ENCODE measurements at regions not wholly inside any gene's neighbourhood (a gene's known extent, or its start where the extent isn't known, plus 50 kb on each side); places are given as distances from the start of the nearest gene placed in this dataset.

DNA sequence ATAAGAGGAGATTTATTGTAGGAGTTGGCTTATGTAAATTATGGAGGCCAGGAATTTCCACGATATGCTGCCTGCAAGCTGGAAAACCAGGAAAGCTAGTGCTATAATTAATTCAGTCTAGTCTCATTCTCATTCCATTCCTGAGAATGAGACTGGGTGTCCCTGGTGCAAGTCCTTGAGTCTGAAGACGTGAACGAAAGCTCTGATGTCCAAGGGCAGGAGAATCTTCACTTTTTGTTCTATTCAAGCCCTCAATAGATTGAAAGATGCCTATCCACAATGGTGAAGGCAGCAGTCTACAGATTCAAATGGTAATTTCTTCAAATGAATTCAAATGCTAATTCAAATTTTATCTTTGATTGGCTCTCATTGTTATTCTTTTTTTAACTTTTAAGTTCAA lies 851.1 kb upstream of the MGAT4C start:
- H3K4me3 Mint-ChIP-seq = no peak overlapping the region
- POLR2A ChIA-PET = no interaction called here
- no peaks in the 10 kb centered on the region for H3K36me3 Mint-ChIP-seq (ENCODE audit: low read depth)
- no peak overlapping the region for H3K27ac Mint-ChIP-seq
- ATAC-seq = no peak
- TF ChIP-seq, protein P1, sequence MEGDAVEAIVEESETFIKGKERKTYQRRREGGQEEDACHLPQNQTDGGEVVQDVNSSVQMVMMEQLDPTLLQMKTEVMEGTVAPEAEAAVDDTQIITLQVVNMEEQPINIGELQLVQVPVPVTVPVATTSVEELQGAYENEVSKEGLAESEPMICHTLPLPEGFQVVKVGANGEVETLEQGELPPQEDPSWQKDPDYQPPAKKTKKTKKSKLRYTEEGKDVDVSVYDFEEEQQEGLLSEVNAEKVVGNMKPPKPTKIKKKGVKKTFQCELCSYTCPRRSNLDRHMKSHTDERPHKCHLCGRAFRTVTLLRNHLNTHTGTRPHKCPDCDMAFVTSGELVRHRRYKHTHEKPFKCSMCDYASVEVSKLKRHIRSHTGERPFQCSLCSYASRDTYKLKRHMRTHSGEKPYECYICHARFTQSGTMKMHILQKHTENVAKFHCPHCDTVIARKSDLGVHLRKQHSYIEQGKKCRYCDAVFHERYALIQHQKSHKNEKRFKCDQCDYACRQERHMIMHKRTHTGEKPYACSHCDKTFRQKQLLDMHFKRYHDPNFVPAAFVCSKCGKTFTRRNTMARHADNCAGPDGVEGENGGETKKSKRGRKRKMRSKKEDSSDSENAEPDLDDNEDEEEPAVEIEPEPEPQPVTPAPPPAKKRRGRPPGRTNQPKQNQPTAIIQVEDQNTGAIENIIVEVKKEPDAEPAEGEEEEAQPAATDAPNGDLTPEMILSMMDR (IDR thresholded peaks at IDR 0.05) = no peak
- CTCF ChIA-PET = no interaction called here
- intact Hi-C loops (cut with micrococcal nuclease) = no loop called here
- no peaks in the 10 kb centered on the region for H3K27me3 Mint-ChIP-seq
- peaks cover 3% of the 10 kb centered on the region for H3K9me3 Mint-ChIP-seq
- no peaks in the 10 kb centered on the region for H3K4me1 Mint-ChIP-seq (ENCODE audit: low read depth)
- no peak for DNase-seq

DNA sequence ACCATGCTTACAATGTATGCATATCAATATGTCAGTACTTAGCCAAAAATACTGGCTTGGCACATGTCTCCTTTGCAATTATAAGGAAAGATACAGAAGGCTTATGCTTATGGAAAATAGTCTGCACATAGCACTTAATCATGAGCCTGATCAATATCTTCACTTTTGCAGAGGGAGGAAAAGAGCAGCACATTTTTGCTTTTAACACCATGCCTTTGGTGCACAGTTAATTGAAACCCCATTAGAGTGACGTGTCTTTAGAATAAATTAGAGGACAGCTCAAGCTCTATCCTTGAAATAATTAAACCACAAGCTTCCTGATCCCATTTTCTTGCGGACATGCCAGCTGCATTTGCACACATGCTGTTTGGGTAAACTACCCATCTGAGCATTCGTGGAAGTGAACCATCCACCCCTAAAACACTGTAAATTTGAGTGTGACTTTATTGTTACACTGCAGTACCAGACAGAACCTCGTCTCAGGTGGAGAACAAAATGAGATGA lies 839.9 kb upstream of the MGAT4C start:
- Mint-ChIP-seq H3K27ac (no peak overlapping the region), H3K9me3 (peaks cover 4% of the 10 kb centered on the region), H3K27me3 (no peaks in the 10 kb centered on the region), H3K4me1 (ENCODE audit: low read depth) (no peaks in the 10 kb centered on the region), H3K4me3 (no peak overlapping the region), H3K36me3 (ENCODE audit: low read depth) (no peaks in the 10 kb centered on the region)
- ChIA-PET CTCF (no interaction called here), POLR2A (no interaction called here)
- DNase-seq (no peak), ATAC-seq (no peak)
- intact Hi-C loops (cut with micrococcal nuclease) = no loop called here
- TF ChIP-seq, protein P1 (IDR thresholded peaks at IDR 0.05) = no peak

DNA sequence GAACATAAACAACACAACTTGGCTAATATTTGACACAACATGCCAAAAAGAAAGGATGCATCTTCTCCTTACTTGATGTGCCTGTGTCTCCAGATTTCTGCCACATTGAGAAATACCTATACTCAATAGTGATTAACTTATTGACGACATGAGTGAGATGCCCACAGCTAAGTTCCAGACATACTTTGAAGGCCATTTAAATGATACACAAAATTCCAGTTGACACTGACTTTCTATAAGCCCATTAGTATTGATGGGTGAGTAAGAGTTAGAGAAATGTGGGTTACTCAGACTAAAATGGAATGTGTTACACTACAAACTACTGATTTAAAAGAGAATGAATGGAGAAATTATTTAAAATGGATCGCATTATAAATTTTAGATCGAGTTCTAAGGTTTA lies 838.2 kb upstream of the MGAT4C start:
- no peak for DNase-seq
- no peak for ATAC-seq
- intact Hi-C loops (cut with micrococcal nuclease) = no loop called here
- CTCF ChIA-PET = no interaction called here
- Mint-ChIP-seq H3K27ac (no peak overlapping the region), H3K36me3 (ENCODE audit: low read depth) (no peaks in the 10 kb centered on the region), H3K27me3 (no peaks in the 10 kb centered on the region), H3K4me1 (ENCODE audit: low read depth) (no peaks in the 10 kb centered on the region), H3K4me3 (no peak overlapping the region), H3K9me3 (peaks cover 1% of the 10 kb centered on the region)
- TF ChIP-seq, protein P1 (IDR thresholded peaks at IDR 0.05) = no peak
- POLR2A ChIA-PET = no interaction called here

DNA sequence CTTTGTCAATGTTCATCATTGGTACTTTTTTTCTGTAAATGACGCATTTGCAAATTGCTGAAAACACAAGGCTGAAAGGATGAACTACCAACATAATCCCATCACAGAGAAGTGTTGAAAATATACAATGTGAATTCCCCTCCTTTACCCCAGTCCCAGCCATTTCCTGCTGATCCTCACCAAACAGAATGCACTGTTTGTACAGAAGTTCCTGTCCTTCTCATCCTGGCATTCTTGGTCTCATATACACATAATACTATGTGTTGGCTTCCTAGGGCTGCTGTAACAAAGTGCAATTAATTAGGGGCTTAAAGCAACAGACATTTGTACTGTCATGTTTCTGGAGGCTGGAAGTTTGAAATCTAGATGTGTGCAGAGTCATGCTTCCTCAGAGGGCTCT lies 836.2 kb upstream of the MGAT4C start:
- H3K4me1 Mint-ChIP-seq (ENCODE audit: low read depth) = no peaks in the 10 kb centered on the region
- no peak overlapping the region for H3K4me3 Mint-ChIP-seq
- no peaks in the 10 kb centered on the region for H3K27me3 Mint-ChIP-seq
- intact Hi-C loops (cut with micrococcal nuclease) = no loop called here
- ChIA-PET POLR2A (no interaction called here), CTCF (no interaction called here)
- TF ChIP-seq, protein P1 (IDR thresholded peaks at IDR 0.05) = no peak
- H3K27ac Mint-ChIP-seq = no peak overlapping the region
- peaks cover 1% of the 10 kb centered on the region for H3K9me3 Mint-ChIP-seq
- ATAC-seq = no peak
- no peak for DNase-seq
- no peaks in the 10 kb centered on the region for H3K36me3 Mint-ChIP-seq (ENCODE audit: low read depth)

DNA sequence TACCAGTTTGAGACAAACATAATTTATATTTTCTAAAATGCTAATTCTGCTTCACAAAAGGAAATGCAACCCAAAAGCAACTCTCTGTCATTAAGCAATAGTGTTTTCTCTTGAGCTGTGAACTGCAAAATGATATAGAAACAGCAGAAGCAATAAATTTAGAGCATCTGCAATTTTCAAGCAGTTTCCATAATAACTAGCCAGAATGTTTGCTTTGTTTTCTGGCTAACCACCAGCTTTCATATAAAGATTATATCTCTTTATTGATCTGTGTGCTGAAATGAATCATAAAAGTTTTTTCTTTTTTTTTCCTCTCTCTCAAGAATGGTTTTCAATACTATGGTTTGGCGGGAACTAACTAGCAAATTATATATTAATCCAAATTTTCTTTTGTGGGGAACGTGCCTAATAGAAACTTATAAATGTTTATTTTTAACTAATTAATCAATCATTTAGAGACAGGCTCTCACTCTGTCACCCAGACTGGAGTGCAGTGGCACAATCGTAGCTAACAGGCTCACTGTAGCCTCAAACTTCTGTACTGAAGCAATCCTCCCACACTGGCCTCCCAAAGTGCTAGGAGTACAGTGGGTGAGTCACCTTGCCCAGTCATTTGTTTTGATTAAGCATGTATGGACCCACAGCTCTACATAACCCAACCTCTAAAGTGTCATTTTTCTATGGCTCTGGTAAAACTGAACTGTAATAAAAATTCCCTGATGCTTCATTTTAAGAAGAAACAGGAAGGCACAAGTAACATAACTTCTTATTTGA lies 830.1 kb upstream of the MGAT4C start:
- ATAC-seq (no peak), DNase-seq (no peak)
- H3K4me1 Mint-ChIP-seq (ENCODE audit: low read depth) = no peaks in the 10 kb centered on the region
- no peaks in the 10 kb centered on the region for H3K36me3 Mint-ChIP-seq (ENCODE audit: low read depth)
- ChIA-PET POLR2A (no interaction called here), CTCF (no interaction called here)
- H3K27ac Mint-ChIP-seq = no peak overlapping the region
- no peak overlapping the region for H3K4me3 Mint-ChIP-seq
- intact Hi-C loops (cut with micrococcal nuclease) = no loop called here
- no peaks in the 10 kb centered on the region for H3K9me3 Mint-ChIP-seq
- no peaks in the 10 kb centered on the region for H3K27me3 Mint-ChIP-seq
- TF ChIP-seq, protein P1 (IDR thresholded peaks at IDR 0.05) = no peak
